HEK293 (cell line): ENCODE measurements at regions not wholly inside any gene's neighbourhood (a gene's known extent, or its start where the extent isn't known, plus 50 kb on each side); places are given as distances from the start of the nearest gene placed in this dataset.

Source experiments
- CTCF ChIP-seq: fragments of 450-650 bp; formaldehyde crosslinking; IDR thresholded peaks from 2 replicates; pipeline ENCODE4 v1.5.1; 2016; ENCODE audit warnings: missing biosample characterization, missing genetic modification characterization
- GLI2 ChIP-seq: fragments of 450-650 bp; formaldehyde crosslinking; IDR thresholded peaks from 2 replicates; pipeline ENCODE4; 2017; ENCODE audit warnings: missing biosample characterization, missing genetic modification characterization, low read depth, borderline replicate concordance
- HOXA7 ChIP-seq: sonication (generic); formaldehyde crosslinking; IDR thresholded peaks from 2 replicates; pipeline ENCODE4 v1.8.1; 2022; ENCODE audit warnings: missing genetic modification reagents, borderline replicate concordance
- MZF1 ChIP-seq: fragments of 450-650 bp; formaldehyde crosslinking; IDR thresholded peaks from 2 replicates; pipeline ENCODE4 v1.5.1; 2017; ENCODE audit warnings: missing biosample characterization, missing genetic modification characterization, borderline replicate concordance
- PRDM2 ChIP-seq: fragments of 450-650 bp; formaldehyde crosslinking; IDR thresholded peaks from 2 replicates; pipeline ENCODE4 v1.5.1; 2016; ENCODE audit warnings: missing biosample characterization, missing genetic modification characterization, borderline replicate concordance
- TRIM28 ChIP-seq: IDR thresholded peaks from 2 replicates; pipeline ENCODE4 v1.6.1; 2011; ENCODE audit warnings: low read length, control low read depth, borderline replicate concordance
- ZBTB44 ChIP-seq: fragments of 450-650 bp; IDR thresholded peaks from 2 replicates; pipeline ENCODE4 v1.5.1; 2018; ENCODE audit warnings: missing biosample characterization, mild to moderate bottlenecking, missing genetic modification characterization
- ZBTB7A ChIP-seq: fragments of 450-650 bp; formaldehyde crosslinking; IDR thresholded peaks from 2 replicates; pipeline ENCODE4 v1.5.1; 2016; ENCODE audit warnings: low read depth, missing biosample characterization, missing genetic modification characterization
- ZNF248 ChIP-seq: fragments of 450-650 bp; formaldehyde crosslinking; IDR thresholded peaks from 2 replicates; pipeline ENCODE4 v1.5.1; 2017; ENCODE audit warnings: missing biosample characterization, missing genetic modification characterization
- ZNF274 ChIP-seq, 2 experiments: fragments of 200-500 bp in 1 of 2; fragments of 450-650 bp in 1 of 2; sonication (Bioruptor generic) in 1 of 2; formaldehyde crosslinking in 1 of 2; IDR thresholded peaks; 2 replicates each; pipeline versions ENCODE4 v1.5.1 to v1.6.1; 2014 to 2016; ENCODE audit warnings: borderline replicate concordance in 1 of 2, inconsistent platforms in 1 of 2, low read length in 1 of 2, missing biosample characterization in 1 of 2, missing genetic modification characterization in 1 of 2
- ZNF558 ChIP-seq: fragments of 450-650 bp; formaldehyde crosslinking; IDR thresholded peaks from 2 replicates; pipeline ENCODE4 v1.5.1; 2016; ENCODE audit warnings: missing biosample characterization, missing genetic modification characterization
- ZNF692 ChIP-seq: fragments of 450-650 bp; formaldehyde crosslinking; IDR thresholded peaks from 2 replicates; pipeline ENCODE4 v1.5.1; 2016; ENCODE audit warnings: missing biosample characterization, missing genetic modification characterization
- ZNF777 ChIP-seq: fragments of 450-650 bp; formaldehyde crosslinking; IDR thresholded peaks from 2 replicates; pipeline ENCODE4 v1.5.1; 2017; ENCODE audit warnings: missing biosample characterization, missing genetic modification characterization, borderline replicate concordance
- ZNF830 ChIP-seq: fragments of 450-650 bp; IDR thresholded peaks from 2 replicates; pipeline ENCODE4 v1.5.0; 2018; ENCODE audit warnings: missing biosample characterization, missing genetic modification characterization, low read depth, mild to moderate bottlenecking, moderate library complexity

- TF ChIP-seq ZBTB44 (tag by site-specific recombination) (no peak), ZNF830 (no peak), PRDM2 (tag by site-specific recombination) (no peak), CTCF (tag by site-specific recombination) (no peak), ZBTB7A (tag by site-specific recombination) (no peak), ZNF692 (tag by site-specific recombination) (no peak), MZF1 (no peak), ZNF248 (no peak), GLI2 (no peak), HOXA7 (CRISPR knock-in tag) (no peak), ZNF558 (tag by site-specific recombination) (no peak), TRIM28 (no peak), ZNF777 (tag by site-specific recombination) (no peak), ZNF274 (IDR thresholded peaks at IDR 0.05; ENCODE audit: low read length) (no peak), ZNF274 (tag by site-specific recombination; IDR thresholded peaks at IDR 0.05; ENCODE audit: borderline replicate concordance) (no peak)
Measured at GRCh38 chr15:47502041-47502440, 215.3 kb upstream of the SEMA6D start.
